Hematopoietic multipotent progenitor cell (in vitro differentiated cells): ENCODE measurements at regions not wholly inside any gene's neighbourhood (a gene's known extent, or its start where the extent isn't known, plus 50 kb on each side); places are given as distances from the start of the nearest gene placed in this dataset.
"Not testable (repeated sequence)": the region's sequence is repeated elsewhere in the genome, so short reads cannot be mapped to it uniquely, and the experiment has no call there.

ENCODE experiments used
- DNase-seq, 3 donors: peaks; one replicate each; pipeline ENCODE4 v3.0.0-alpha.2; 2011 to 2015; ENCODE audit warnings: low read depth in 2 of 3, low spot score in 2 of 3

DNA sequence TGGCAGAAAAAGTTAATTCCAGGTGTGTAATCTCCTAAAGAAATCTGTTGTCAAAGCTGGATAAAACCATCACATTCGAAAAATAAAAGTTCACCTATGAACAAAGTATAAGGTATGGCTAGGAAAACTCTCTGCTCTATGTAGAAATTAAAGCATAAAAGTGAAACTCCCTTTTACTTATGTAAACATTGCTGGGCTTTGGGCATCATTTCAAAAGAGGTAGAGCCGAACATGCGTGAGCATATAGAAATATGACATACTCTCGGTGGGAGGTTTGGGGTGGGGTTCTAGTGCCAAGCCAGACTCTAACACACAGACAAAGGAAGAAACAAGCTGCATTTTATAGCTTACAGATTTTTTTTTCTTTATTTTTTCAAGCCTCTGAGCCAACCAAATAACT, 306.8 kb upstream of the ATP11B start:
- no peak for DNase-seq

DNA sequence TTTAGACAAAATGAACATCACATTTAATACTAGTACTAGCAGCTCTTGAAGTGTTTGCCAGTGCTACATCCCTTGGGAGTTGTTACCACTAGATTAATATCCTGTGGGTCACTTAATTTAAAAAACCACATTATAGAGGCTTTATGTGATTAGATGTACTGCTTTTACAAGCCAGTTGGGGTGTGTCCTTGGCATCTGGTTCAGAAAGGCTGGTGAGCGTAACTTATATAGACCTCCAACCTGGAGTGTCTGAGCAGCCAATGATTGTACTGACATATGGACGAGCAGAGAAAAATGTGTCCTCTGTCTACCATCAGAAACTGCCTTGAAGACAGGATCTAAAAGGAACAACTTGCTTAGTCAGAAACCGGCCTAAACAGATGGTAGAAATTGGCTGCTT, 306.2 kb upstream of the ATP11B start:
- no peak for DNase-seq

GRCh38 chr3:182487611-182488010, 305.7 kb upstream of the ATP11B start:
- DNase-seq, result no peak

- peak in 2 of 3 donors; percentile 5 to 21 for DNase-seq
Measured at GRCh38 chr3:182490596-182491491, 302.5 kb upstream of the ATP11B start.

GRCh38 chr3:182491577-182491976, 301.7 kb upstream of the ATP11B start:
- DNase-seq, result no peak

DNA sequence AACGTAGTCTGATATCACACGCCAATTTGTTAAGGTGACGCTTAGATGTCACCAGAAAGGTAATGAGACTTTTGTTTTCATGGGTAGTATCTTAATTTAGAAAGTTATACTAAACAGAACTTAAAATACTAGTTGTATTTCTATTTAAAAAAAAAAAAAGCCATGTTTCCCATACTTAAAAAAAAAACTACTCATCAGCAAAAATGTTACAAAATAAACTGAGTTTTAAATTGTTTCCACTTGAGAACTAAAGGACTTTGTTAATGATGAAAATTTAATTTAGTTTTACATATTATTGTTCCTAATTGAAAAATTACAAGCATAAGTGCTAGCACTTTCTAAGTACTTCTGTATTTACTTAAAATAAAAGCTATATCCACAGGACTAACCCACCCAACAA, 300.8 kb upstream of the ATP11B start:
- DNase-seq, result no peak

- no peak for DNase-seq
Measured at GRCh38 chr3:182500289-182500688, 293.0 kb upstream of the ATP11B start.

DNA sequence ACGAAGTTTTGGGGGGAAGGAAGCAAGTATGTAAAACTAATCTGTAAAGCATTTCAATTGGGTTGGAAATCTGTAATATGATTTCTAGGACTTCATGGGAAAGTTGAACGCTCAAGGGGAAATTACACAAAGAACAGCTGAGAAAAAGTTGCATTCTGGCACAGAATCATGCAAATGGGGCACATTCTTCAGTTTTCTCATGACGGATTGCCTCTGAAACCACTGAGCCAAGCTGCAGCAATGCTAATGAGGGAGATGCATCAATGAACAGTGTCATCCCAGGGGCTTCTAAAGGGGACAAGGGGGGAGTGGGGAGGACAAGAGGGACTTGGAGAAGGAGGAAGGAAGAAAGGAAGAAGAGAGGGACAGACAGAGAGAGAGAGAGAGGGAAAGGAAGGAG, 291.4 kb upstream of the ATP11B start:
- DNase-seq, result no peak

GRCh38 chr3:182503401-182503800, 289.9 kb upstream of the ATP11B start:
- no peak for DNase-seq

DNA sequence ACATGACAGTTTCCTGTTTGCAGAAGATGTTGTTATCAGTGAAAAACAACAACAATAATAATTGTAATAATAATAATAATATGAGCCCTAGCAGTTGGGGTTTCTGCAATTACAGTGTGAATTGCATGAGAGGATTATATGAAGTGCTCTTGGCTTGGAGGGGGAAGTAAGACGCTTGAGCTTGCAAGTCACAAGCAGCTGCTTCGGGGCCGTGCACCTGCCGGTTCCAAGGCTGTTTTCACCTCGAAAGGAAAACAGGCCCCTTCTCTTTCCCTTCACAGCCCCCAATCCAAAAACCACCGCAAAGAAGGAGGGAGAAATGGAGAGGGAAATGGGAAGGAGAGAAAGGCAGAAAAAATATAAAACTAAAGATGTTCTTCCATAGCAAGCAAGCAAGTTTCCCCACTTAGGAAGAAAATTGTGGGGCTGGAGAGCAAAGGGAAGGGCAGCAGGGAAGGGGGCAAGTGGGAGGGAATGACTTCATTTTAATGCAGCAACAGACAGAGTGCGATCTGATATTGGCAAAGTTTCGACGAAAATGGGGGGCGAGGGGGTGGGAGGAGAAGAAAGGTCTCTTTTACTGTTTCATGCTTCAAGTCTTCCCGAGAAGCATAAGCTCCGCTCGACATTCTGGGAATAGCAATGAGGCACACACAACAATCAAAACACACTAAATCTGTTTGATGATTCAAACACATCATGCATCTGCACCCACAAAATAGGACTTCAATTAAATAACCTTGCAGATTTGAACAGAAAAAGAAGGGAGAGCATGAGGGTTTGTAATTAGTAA, 284.2 kb upstream of the ATP11B start:
- no peak for DNase-seq

DNA sequence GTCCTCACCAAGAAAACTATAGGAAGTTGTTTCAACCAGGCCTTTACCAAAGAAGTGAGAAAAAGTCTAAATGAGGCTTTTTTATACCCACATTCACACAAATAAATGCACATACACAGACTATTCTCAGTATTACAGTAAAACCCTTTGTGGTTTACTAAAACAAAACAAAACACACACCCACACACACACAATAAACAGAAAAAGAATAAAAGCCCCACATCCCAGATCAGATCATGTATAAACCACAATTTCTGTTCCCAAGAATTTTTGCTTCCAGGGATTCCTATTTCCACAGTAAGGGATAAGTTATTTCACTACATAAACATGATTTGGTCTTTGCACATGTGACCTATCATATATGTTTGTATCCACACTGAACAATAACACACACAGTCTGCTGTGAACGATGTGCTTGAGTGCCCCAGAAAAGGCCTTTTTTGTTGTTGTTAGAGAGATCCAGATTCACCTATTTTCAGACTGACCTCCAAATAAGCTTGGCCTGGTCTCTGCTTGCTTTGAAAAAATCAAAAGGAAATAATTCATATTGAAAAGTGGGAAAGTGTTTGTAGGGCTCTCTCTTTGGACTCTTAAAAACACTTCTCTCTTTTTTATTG, 283.4 kb upstream of the ATP11B start:
- DNase-seq, result no peak

- no peak for DNase-seq
Measured at GRCh38 chr3:182514236-182514964, 278.9 kb upstream of the ATP11B start.

GRCh38 chr3:182516597-182517336, 276.5 kb upstream of the ATP11B start:
- no peak for DNase-seq

- DNase-seq, result no peak
Measured at GRCh38 chr3:182519569-182519968, 273.7 kb upstream of the ATP11B start.

- DNase-seq, result no peak
Measured at GRCh38 chr3:182521339-182521738, 272.0 kb upstream of the ATP11B start.

- DNase-seq, result not testable (repeated sequence)
Measured at GRCh38 chr3:182523424-182523823, 269.9 kb upstream of the ATP11B start.

GRCh38 chr3:182523836-182524235, 269.5 kb upstream of the ATP11B start:
- DNase-seq, result no peak

GRCh38 chr3:182524711-182525401, 268.4 kb upstream of the ATP11B start:
- DNase-seq, result no peak

DNA sequence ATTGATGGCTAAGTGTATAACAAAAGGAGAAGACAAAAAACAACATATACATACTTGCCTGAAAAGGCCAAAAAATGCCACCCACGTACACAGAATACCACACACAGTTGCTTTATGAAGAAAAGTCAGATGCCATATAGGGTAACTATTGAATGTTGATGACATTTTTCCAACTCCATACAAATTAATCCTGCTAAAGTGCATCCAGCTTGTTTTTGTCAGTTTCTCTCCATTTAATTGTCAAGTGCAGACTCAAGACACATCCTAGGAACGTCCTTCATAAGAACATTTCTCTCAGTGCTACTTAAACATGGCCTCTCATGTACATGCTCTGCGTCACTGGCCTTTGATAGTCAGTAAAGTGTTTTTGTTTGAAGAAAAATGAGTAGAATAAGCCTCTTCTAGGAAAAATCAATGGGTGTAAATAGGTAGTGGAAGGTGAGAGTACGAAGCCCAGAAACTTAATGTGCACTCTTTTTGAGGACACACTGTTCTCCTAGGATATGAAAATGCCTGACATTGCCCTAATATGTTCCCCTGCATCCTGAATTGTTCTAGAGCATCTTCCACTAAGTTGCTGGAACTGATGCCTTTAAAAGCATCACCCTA, 267.4 kb upstream of the ATP11B start:
- no peak for DNase-seq
